ENCODE measurements at regions not wholly inside any gene's neighbourhood (a gene's known extent, or its start where the extent isn't known, plus 50 kb on each side); places are given as distances from the start of the nearest gene placed in this dataset.

- no peak for TF ChIP-seq EZH2phosphoT487 (IDR thresholded peaks at IDR 0.05; ENCODE audit: insufficient read depth, low read depth)
- TF ChIP-seq EZH2 (IDR thresholded peaks at IDR 0.05; ENCODE audit: insufficient read depth, poor library complexity, severe bottlenecking) = no peak
These were observed 236.7 kb upstream of the CSNK1A1L start for GRCh38 chr13:37342205-37342604.
